GM12878 (cell line): ENCODE measurements at regions not wholly inside any gene's neighbourhood (a gene's known extent, or its start where the extent isn't known, plus 50 kb on each side); places are given as distances from the start of the nearest gene placed in this dataset.

Experiments
- ATAC-seq: fragments of 200-7000 bp; cut with Tn5 transposase; 3 replicates; pipeline ENCODE4 v1.9.1; 2020; ENCODE audit warnings: mild to moderate bottlenecking, moderate library complexity
- BruUV-seq: library from RNA; stranded (reverse); fragments of 400-500 nt; replicated peaks from 2 replicates; lab custom pipeline; 2021; lab: Mats Ljungman, UMichigan
- CTCF ChIA-PET: fragments of 300-600 bp; sonication (Branson Sonifier 250); formaldehyde crosslinking; extraction: SDS; loops from one replicate; lab custom pipeline; 2021; ENCODE audit warnings: inconsistent platforms; lab: Yijun Ruan, JAX
- POLR2A ChIA-PET: fragments of 350-600 bp; formaldehyde crosslinking; extraction: SDS; loops from one replicate; lab custom pipeline; 2021; ENCODE audit warnings: inconsistent platforms; lab: Charles Lee
- RAD21 ChIA-PET: fragments of 300-600 bp; sonication (Branson Sonifier 250); formaldehyde crosslinking; loops from one replicate; lab custom pipeline; 2023; ENCODE audit warnings: antibody characterized with exemption; ENCODE audit not compliant: unreplicated experiment; lab: Charles Lee
- SMC1A ChIA-PET: fragments of 300-600 bp; sonication (Branson Sonifier 250); formaldehyde crosslinking; loops from one replicate; lab custom pipeline; 2023; ENCODE audit not compliant: unreplicated experiment, uncharacterized antibody; lab: Charles Lee
- DNase-seq: peaks from one replicate; pipeline ENCODE4 v3.0.0-alpha.2; 2011; ENCODE audit warnings: low read depth, low spot score
- FAIRE-seq: peaks from 3 replicates; lab custom pipeline; 2011; peaks lifted over from hg19 to GRCh38; lab: Jason Lieb, UNC
- H2AFZ ChIP-seq: 2 replicates; pipeline ENCODE4 v1.6.0; 2011; ENCODE audit warnings: low read depth, low read length, control low read depth; ENCODE audit not compliant: control insufficient read depth
- H3K27ac ChIP-seq: 2 replicates; pipeline ENCODE4 v1.5.1; 2011; ENCODE audit warnings: control low read depth; ENCODE audit not compliant: control insufficient read depth, insufficient read depth
- H3K27me3 ChIP-seq, 2 experiments: replicated peaks in 1 of 2; 2 replicates each; pipeline versions ENCODE4 v1.6.0 to v1.6.1; 2011; ENCODE audit warnings: low read length in 1 of 2; ENCODE audit not compliant: control insufficient read depth in 2 of 2, insufficient read depth in 2 of 2
- H3K36me3 ChIP-seq, 2 experiments: 2 replicates each; pipeline ENCODE4 v1.5.1; 2011; ENCODE audit warnings: low read length in 1 of 2; ENCODE audit not compliant: control insufficient read depth in 2 of 2, insufficient read depth in 2 of 2
- H3K4me1 ChIP-seq: 2 replicates; pipeline ENCODE4 v1.6.1; 2011; ENCODE audit warnings: mild to moderate bottlenecking, low read length, moderate library complexity, mixed read lengths; ENCODE audit not compliant: control insufficient read depth, insufficient read depth
- H3K4me2 ChIP-seq: 2 replicates; pipeline ENCODE4 v1.6.0; 2011; ENCODE audit warnings: control low read depth; ENCODE audit not compliant: control insufficient read depth, insufficient read depth
- H3K4me3 ChIP-seq: fragments of 200-600 bp; sonication (generic); 2 replicates; pipeline ENCODE4 v1.5.1; 2016
- H3K79me2 ChIP-seq: 2 replicates; pipeline ENCODE4 v1.6.0; 2011; ENCODE audit warnings: low read length; ENCODE audit not compliant: control insufficient read depth, insufficient read depth
- H3K9ac ChIP-seq: 2 replicates; pipeline ENCODE4 v1.8.0; 2011; ENCODE audit warnings: low read length, control low read depth, mixed read lengths; ENCODE audit not compliant: control insufficient read depth, insufficient read depth
- H3K9me3 ChIP-seq: replicated peaks from 3 replicates; pipeline ENCODE4 v1.5.1; 2011; ENCODE audit warnings: mild to moderate bottlenecking, low read length; ENCODE audit not compliant: control insufficient read depth, insufficient read depth
- H4K20me1 ChIP-seq: 2 replicates; pipeline ENCODE4 v1.6.0; 2011; ENCODE audit not compliant: control insufficient read depth, insufficient read depth
- ATF2 ChIP-seq: IDR thresholded peaks from 2 replicates; pipeline ENCODE4 v1.6.1; 2012; ENCODE audit warnings: low read length, inconsistent platforms
- ATF3 ChIP-seq: IDR thresholded peaks from 2 replicates; pipeline ENCODE4 v1.6.1; 2011; ENCODE audit warnings: low read depth, mild to moderate bottlenecking, low read length, moderate library complexity, borderline replicate concordance; ENCODE audit errors: extremely low read depth
- E2F4 ChIP-seq: IDR thresholded peaks from 2 replicates; pipeline ENCODE4 v1.6.1; 2012; ENCODE audit warnings: low read depth, low read length, improper control_type of control experiment
- EGR1 ChIP-seq, 2 experiments: IDR thresholded peaks; 1 replicate in 1 of 2; 2 replicates in 1 of 2; pipeline ENCODE4 v1.6.1; 2011 to 2012; ENCODE audit warnings: low read depth in 2 of 2, low read length in 2 of 2, borderline replicate concordance in 1 of 2, mild to moderate bottlenecking in 1 of 2, moderate library complexity in 1 of 2
- EP300 ChIP-seq, 2 experiments: fragments of 150-350 bp in 1 of 2; IDR thresholded peaks; 2 replicates each; pipeline ENCODE4 v1.6.1; 2011 to 2012; ENCODE audit warnings: low read depth in 2 of 2, low read length in 2 of 2, borderline replicate concordance in 1 of 2, improper control_type of control experiment in 1 of 2, inconsistent platforms in 1 of 2; ENCODE audit not compliant: control insufficient read depth in 1 of 2
- LARP7 ChIP-seq: fragments of 450-650 bp; IDR thresholded peaks from 2 replicates; pipeline ENCODE4 v1.6.1; 2017; ENCODE audit warnings: mild to moderate bottlenecking
- MEF2B ChIP-seq: fragments of 450-650 bp; IDR thresholded peaks from 2 replicates; pipeline ENCODE4 v1.6.1; 2018; ENCODE audit warnings: mild to moderate bottlenecking, moderate library complexity; ENCODE audit not compliant: partially characterized antibody, poor library complexity, severe bottlenecking
- MLLT1 ChIP-seq: fragments of 450-650 bp; IDR thresholded peaks from 2 replicates; pipeline ENCODE4 v1.6.1; 2016; ENCODE audit warnings: mild to moderate bottlenecking
- NFIC ChIP-seq: IDR thresholded peaks from 2 replicates; pipeline ENCODE4 v1.6.1; 2012; ENCODE audit warnings: low read depth, mild to moderate bottlenecking, inconsistent platforms, low read length, moderate library complexity
- NRF1 ChIP-seq: conservative IDR thresholded peaks from 2 replicates; pipeline ENCODE4 v1.6.1; 2011; ENCODE audit warnings: mild to moderate bottlenecking, low read depth, low read length, improper control_type of control experiment
- RELA ChIP-seq: fragments of 450-650 bp; IDR thresholded peaks from 2 replicates; pipeline ENCODE4 v1.8.0; 2014; ENCODE audit warnings: borderline replicate concordance; ENCODE audit not compliant: partially characterized antibody
- REST ChIP-seq: IDR thresholded peaks from 2 replicates; pipeline ENCODE4 v1.6.1; 2012; ENCODE audit warnings: mild to moderate bottlenecking, low read depth, low read length
- TAF1 ChIP-seq: IDR thresholded peaks from 2 replicates; pipeline ENCODE4 v1.6.1; 2011; ENCODE audit warnings: mild to moderate bottlenecking, low read depth, low read length, borderline replicate concordance
- TCF3 ChIP-seq: IDR thresholded peaks from 2 replicates; pipeline ENCODE4 v1.6.1; 2012; ENCODE audit warnings: low read depth, mild to moderate bottlenecking, low read length, borderline replicate concordance; ENCODE audit not compliant: insufficient read depth
- ZNF622 ChIP-seq: fragments of 450-650 bp; IDR thresholded peaks from 2 replicates; pipeline ENCODE4 v1.6.1; 2017; ENCODE audit warnings: mild to moderate bottlenecking, inconsistent platforms
- WGBS: methylation state at CpG from one replicate; pipeline ENCODE4 v1.1.6; 2016; ENCODE audit warnings: low lambda C conversion rate; ENCODE audit not compliant: insufficient replicate concordance, insufficient coverage; ENCODE audit errors: missing lambda C conversion rate; 5-methylcytosine and 5-hydroxymethylcytosine counted together
- in situ Hi-C: fragments of 300-500 bp; cut with MboI; formaldehyde crosslinking; loops from 9 replicates; pipeline ENCODE4 v1.14.3; 2018; ENCODE audit warnings: mixed read lengths
- intact Hi-C: fragments of 100-400 bp; cut with micrococcal nuclease; formaldehyde crosslinking; loops from one replicate; pipeline ENCODE4 v1.14.2; 2022; ENCODE audit not compliant: unreplicated experiment

- BruUV-seq: no TSS peak
- DNase-seq (no peak), FAIRE-seq (no peak), ATAC-seq (no peak)
- Histone ChIP-seq H3K4me3 (no peak overlapping the region), H3K9ac (no peak overlapping the region), H4K20me1 (no peaks in the 10 kb centered on the region; the same call in 1 of the 2 replicates), H3K36me3 (no peaks in the 10 kb centered on the region), H3K79me2 (no peaks in the 10 kb centered on the region), H2AFZ (no peak overlapping the region), H3K27me3 (no peaks in the 10 kb centered on the region; a peak in 1 of 4 replicates), H3K27ac (no peak overlapping the region), H3K4me1 (peaks cover 4% of the 10 kb centered on the region; the same call in 1 of the 2 replicates), H3K4me2 (no peak overlapping the region), H3K9me3 (no peaks in the 10 kb centered on the region; the same call in 1 of the 3 replicates)
- ChIA-PET SMC1A (no interaction called here), CTCF (no interaction called here), POLR2A (no interaction called here), RAD21 (no interaction called here)
- 49% methylated on average over 13 of the region's 13 CpGs for WGBS
- intact Hi-C loops (no loop called here), in situ Hi-C loops (no loop called here)
- TF ChIP-seq MLLT1 (no peak), LARP7 (no peak), ATF3 (no peak), REST (no peak), TCF3 (no peak), EP300 (IDR thresholded peaks at IDR 0.05; ENCODE audit: borderline replicate concordance in 1 of 2, control insufficient read depth in 1 of 2, low read depth in 2 of 2, low read length in 2 of 2) (no peak), ATF2 (no peak), EGR1 (IDR thresholded peaks at IDR 0.05; ENCODE audit: borderline replicate concordance in 1 of 2, low read depth in 2 of 2, low read length in 2 of 2) (no peak), NFIC (no peak), NRF1 (no peak), ZNF622 (no peak), TAF1 (no peak), MEF2B (no peak), E2F4 (no peak), RELA (no peak)
These were observed 531.6 kb downstream of the SHQ1 start for GRCh38 chr3:72316501-72317279.
